Gastrocnemius medialis (tissue), 4 donors: ENCODE measurements at regions not wholly inside any gene's neighbourhood (a gene's known extent, or its start where the extent isn't known, plus 50 kb on each side); places are given as distances from the start of the nearest gene placed in this dataset.
A peak's percentile ranks its signal among the peaks of the same experiment; 100 is the strongest.

Source experiments
- ATAC-seq, 2 donors: fragments of 150-250 bp; one replicate each; pipeline ENCODE4 v1.9.1; 2016
- DNase-seq, 2 donors: peaks; one replicate each; pipeline ENCODE4 v3.0.0-alpha.2; 2019
- H3K27ac ChIP-seq, 4 donors: fragments of 200-600 bp; sonication (generic); 1 replicate in 1 of 4; 2 replicates in 3 of 4; pipeline ENCODE4 v1.5.1; 2016 to 2018; ENCODE audit warnings: mild to moderate bottlenecking in 2 of 4, moderate library complexity in 1 of 4
- H3K27me3 ChIP-seq, 3 donors: fragments of 200-600 bp; sonication (generic) in 2 of 3; 1 replicate in 1 of 3; 2 replicates in 2 of 3; pipeline versions ENCODE4 v1.5.1 to v1.6.0; 2016 to 2019; ENCODE audit warnings: mild to moderate bottlenecking in 1 of 3, moderate library complexity in 1 of 3
- H3K36me3 ChIP-seq, 2 donors: fragments of 200-600 bp; sonication (generic) in 1 of 2; one replicate each; pipeline ENCODE4 v1.5.1; 2017 to 2018
- H3K4me1 ChIP-seq, 2 donors: fragments of 200-600 bp; sonication (generic) in 1 of 2; one replicate each; pipeline ENCODE4 v1.5.1; 2016 to 2017; ENCODE audit warnings: mild to moderate bottlenecking in 2 of 2
- H3K4me3 ChIP-seq, 4 donors: fragments of 200-600 bp; sonication (generic) in 3 of 4; 1 replicate in 1 of 4; 2 replicates in 3 of 4; pipeline ENCODE4 v1.5.1; 2016 to 2019; ENCODE audit warnings: mild to moderate bottlenecking in 2 of 4
- H3K9me3 ChIP-seq, 3 donors: fragments of 200-600 bp; sonication (generic) in 2 of 3; 1 replicate in 1 of 3; 2 replicates in 2 of 3; pipeline ENCODE4 v1.5.1; 2016 to 2019
- POLR2A ChIP-seq, 2 donors: fragments of 450-650 bp; IDR thresholded peaks; one replicate each; pipeline ENCODE4 v1.6.1; 2017; ENCODE audit warnings: antibody characterized with exemption in 2 of 2, mild to moderate bottlenecking in 2 of 2, moderate library complexity in 2 of 2
- in situ Hi-C, 4 donors: fragments of 200-750 bp; cut with MboI; loops; one replicate each; pipeline versions ENCODE4 v1.15.0 to v1.8.0; 2017; ENCODE audit warnings: low sequenced_read_pairs in 4 of 4
- intact Hi-C: fragments of 100-400 bp; cut with DNase I; formaldehyde crosslinking; loops from one replicate; pipeline ENCODE4 v1.15.1; 2023; ENCODE audit warnings: low total_unique reads
- TF ChIP-seq, protein P1 (sequence below), 5 experiments: fragments of 450-650 bp in 3 of 5; fragments of 200-600 bp in 2 of 5; sonication (generic) in 2 of 5; IDR thresholded peaks in 4 of 5; conservative IDR thresholded peaks in 1 of 5; 1 replicate in 4 of 5; 2 replicates in 1 of 5; pipeline ENCODE4 v1.5.1; 2016 to 2019; ENCODE audit warnings: antibody characterized with exemption in 5 of 5, mild to moderate bottlenecking in 3 of 5, moderate library complexity in 3 of 5

DNA sequence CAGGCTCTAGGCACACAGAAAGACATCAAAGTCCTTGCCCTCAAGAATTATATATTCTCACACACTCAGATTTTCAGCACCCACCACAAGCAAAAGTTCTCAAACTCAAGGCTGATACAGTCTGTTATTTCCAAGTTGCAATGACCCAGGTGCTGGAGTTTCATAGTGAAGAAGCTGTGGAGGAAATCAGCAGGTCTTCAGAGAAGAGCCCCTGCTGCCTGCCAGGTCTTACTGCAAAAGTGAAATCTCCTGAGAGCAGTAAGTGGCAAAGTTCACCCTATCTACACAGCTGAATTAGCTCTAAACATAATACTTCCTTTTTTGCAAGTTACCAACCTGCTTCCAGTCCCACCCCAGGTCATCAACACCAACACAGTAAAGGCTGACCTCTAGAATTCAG, 64.6 kb downstream of the RPL27A start:
- Histone ChIP-seq H3K27ac (no peak overlapping the region), H3K27me3 (no peaks in the 10 kb centered on the region), H3K4me3 (no peak overlapping the region), H3K9me3 (no peaks in the 10 kb centered on the region), H3K36me3 (no peaks in the 10 kb centered on the region), H3K4me1 (no peaks in the 10 kb centered on the region)
- DNase-seq = no peak
- TF ChIP-seq, protein P1, sequence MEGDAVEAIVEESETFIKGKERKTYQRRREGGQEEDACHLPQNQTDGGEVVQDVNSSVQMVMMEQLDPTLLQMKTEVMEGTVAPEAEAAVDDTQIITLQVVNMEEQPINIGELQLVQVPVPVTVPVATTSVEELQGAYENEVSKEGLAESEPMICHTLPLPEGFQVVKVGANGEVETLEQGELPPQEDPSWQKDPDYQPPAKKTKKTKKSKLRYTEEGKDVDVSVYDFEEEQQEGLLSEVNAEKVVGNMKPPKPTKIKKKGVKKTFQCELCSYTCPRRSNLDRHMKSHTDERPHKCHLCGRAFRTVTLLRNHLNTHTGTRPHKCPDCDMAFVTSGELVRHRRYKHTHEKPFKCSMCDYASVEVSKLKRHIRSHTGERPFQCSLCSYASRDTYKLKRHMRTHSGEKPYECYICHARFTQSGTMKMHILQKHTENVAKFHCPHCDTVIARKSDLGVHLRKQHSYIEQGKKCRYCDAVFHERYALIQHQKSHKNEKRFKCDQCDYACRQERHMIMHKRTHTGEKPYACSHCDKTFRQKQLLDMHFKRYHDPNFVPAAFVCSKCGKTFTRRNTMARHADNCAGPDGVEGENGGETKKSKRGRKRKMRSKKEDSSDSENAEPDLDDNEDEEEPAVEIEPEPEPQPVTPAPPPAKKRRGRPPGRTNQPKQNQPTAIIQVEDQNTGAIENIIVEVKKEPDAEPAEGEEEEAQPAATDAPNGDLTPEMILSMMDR (IDR thresholded peaks at IDR 0.05 in 4 of 5, conservative IDR thresholded peaks at IDR 0.05 in 1 of 5) = no peak
- TF ChIP-seq POLR2A (IDR thresholded peaks at IDR 0.05) = no peak
- ATAC-seq = no peak
- in situ Hi-C loops = no loop called here
- intact Hi-C loops = no loop called here

DNA sequence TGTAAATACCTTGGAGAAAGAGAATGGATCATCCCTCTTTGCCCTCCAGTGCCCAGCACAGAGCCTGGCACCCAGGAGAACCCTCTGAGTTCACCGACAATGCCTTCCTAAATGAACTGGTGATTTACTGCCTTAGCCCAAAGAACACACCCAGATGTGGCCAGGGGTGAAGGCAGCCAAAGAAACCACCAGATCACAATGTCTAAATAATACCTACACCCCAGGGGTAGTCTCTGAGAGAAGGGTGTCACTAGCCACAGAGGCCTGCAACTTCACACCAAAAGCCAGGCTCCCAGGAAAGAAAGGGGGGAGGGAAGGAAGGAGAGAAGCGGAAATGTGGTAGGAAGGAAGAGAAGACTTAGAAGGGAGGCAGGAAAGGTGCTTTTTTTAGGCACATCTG, 65.7 kb downstream of the RPL27A start:
- no peak for TF ChIP-seq POLR2A (IDR thresholded peaks at IDR 0.05)
- TF ChIP-seq, protein P1 (IDR thresholded peaks at IDR 0.05 in 4 of 5, conservative IDR thresholded peaks at IDR 0.05 in 1 of 5) = no peak
- Histone ChIP-seq H3K9me3 (no peaks in the 10 kb centered on the region), H3K27me3 (no peaks in the 10 kb centered on the region), H3K27ac (no peak overlapping the region), H3K4me3 (no peak overlapping the region), H3K4me1 (no peaks in the 10 kb centered on the region), H3K36me3 (no peaks in the 10 kb centered on the region)
- intact Hi-C loops (no loop called here), in situ Hi-C loops (no loop called here)
- ATAC-seq = no peak
- DNase-seq = no peak

GRCh38 chr11:8749202-8749601, 66.6 kb downstream of the RPL27A start:
- ATAC-seq (no peak), DNase-seq (no peak)
- no peak overlapping the region for H3K27ac ChIP-seq
- intact Hi-C loops = no loop called here
- no peak overlapping the region for H3K4me3 ChIP-seq
- in situ Hi-C loops = no loop called here
- no peaks in the 10 kb centered on the region for H3K27me3 ChIP-seq
- TF ChIP-seq POLR2A (IDR thresholded peaks at IDR 0.05) = no peak
- TF ChIP-seq, protein P1 (IDR thresholded peaks at IDR 0.05 in 4 of 5, conservative IDR thresholded peaks at IDR 0.05 in 1 of 5) = no peak
- H3K9me3 ChIP-seq = no peaks in the 10 kb centered on the region
- no peaks in the 10 kb centered on the region for H3K36me3 ChIP-seq
- H3K4me1 ChIP-seq = no peaks in the 10 kb centered on the region

GRCh38 chr11:8754241-8754640, 71.6 kb downstream of the RPL27A start:
- DNase-seq (no peak), ATAC-seq (no peak)
- Histone ChIP-seq H3K4me3 (no peak overlapping the region), H3K4me1 (peaks cover 18 to 20% of the 10 kb centered on the region in 2 donors), H3K36me3 (no peaks in the 10 kb centered on the region), H3K9me3 (no peaks in the 10 kb centered on the region), H3K27ac (no peak overlapping the region), H3K27me3 (no peaks in the 10 kb centered on the region)
- in situ Hi-C loops = no loop called here
- TF ChIP-seq POLR2A (IDR thresholded peaks at IDR 0.05) = no peak
- TF ChIP-seq, protein P1 (IDR thresholded peaks at IDR 0.05 in 4 of 5, conservative IDR thresholded peaks at IDR 0.05 in 1 of 5) = no peak
- intact Hi-C loops = no loop called here

DNA sequence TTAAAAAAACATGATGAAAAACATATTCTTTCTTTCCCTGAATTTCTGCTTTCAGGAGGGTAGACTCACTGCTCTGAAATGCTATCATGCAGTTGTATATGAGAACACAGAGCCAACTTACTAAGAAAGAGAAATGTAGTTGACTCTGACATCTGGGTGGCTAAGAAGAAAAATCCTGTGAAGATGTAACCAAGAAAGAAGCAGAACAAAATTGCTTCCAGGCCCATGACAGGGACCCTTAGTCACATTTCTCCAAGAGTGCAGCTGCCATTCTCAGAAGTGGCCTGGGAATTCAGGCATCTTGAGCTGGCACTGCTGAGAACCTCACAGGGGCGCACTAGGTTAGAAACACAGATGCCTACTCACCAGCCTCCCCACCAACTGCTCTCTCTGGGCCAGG, 73.6 kb downstream of the RPL27A start:
- H3K4me1 ChIP-seq = peaks cover 36 to 37% of the 10 kb centered on the region in 2 donors

More for the DNA sequence above, 73.6 kb downstream of the RPL27A start:
- Histone ChIP-seq H3K36me3 (no peaks in the 10 kb centered on the region), H3K27ac (peak overlapping the region; percentile 26 to 76 (median 57)), H3K4me3 (no peak overlapping the region), H3K27me3 (no peaks in the 10 kb centered on the region), H3K9me3 (no peaks in the 10 kb centered on the region)
- in situ Hi-C loops = no loop called here
- intact Hi-C loops = loop anchor here (2.0 kb wide), 1 partner anchor 23 kb away; no protein-coding TSS in a partner anchor
- ATAC-seq = no peak
- DNase-seq = no peak
- TF ChIP-seq, protein P1 (IDR thresholded peaks at IDR 0.05 in 4 of 5, conservative IDR thresholded peaks at IDR 0.05 in 1 of 5) = no peak
- no peak for TF ChIP-seq POLR2A (IDR thresholded peaks at IDR 0.05)
